Ectodermal cell (in vitro differentiated cells): ENCODE measurements at regions not wholly inside any gene's neighbourhood (a gene's known extent, or its start where the extent isn't known, plus 50 kb on each side); places are given as distances from the start of the nearest gene placed in this dataset.
A peak's percentile ranks its signal among the peaks of the same experiment; 100 is the strongest.
"Not testable (repeated sequence)": the region's sequence is repeated elsewhere in the genome, so short reads cannot be mapped to it uniquely, and the experiment has no call there.

Experiments
- H3K27ac ChIP-seq: 2 replicates; pipeline ENCODE4 v1.7.0; 2013; ENCODE audit warnings: mild to moderate bottlenecking, low read depth, low read length; ENCODE audit not compliant: insufficient read depth, poor library complexity, severe bottlenecking
- H3K27me3 ChIP-seq: 2 replicates; pipeline ENCODE4 v1.7.0; 2013; ENCODE audit warnings: mild to moderate bottlenecking, low read length; ENCODE audit not compliant: insufficient read depth, control insufficient read depth, poor library complexity, severe bottlenecking
- H3K36me3 ChIP-seq: one replicate; pipeline ENCODE4 v1.7.0; 2013; ENCODE audit warnings: low read length; ENCODE audit not compliant: control insufficient read depth, insufficient read depth
- H3K4me1 ChIP-seq: one replicate; pipeline ENCODE4 v1.7.0; 2013; ENCODE audit warnings: low read length; ENCODE audit not compliant: control insufficient read depth, insufficient read depth
- H3K4me3 ChIP-seq: 2 replicates; pipeline ENCODE4 v1.7.0; 2013; ENCODE audit warnings: low read depth, low read length, control low read depth; ENCODE audit not compliant: insufficient read depth
- H3K9me3 ChIP-seq: 2 replicates; pipeline ENCODE4 v1.7.0; 2013; ENCODE audit warnings: mild to moderate bottlenecking, low read length, moderate library complexity; ENCODE audit not compliant: control insufficient read depth
- WGBS, 2 experiments: methylation state at CpG; one replicate each; pipeline ENCODE4 v1.1.7; 2013; ENCODE audit warnings: missing lambda C conversion rate in 2 of 2; 5-methylcytosine and 5-hydroxymethylcytosine counted together

DNA sequence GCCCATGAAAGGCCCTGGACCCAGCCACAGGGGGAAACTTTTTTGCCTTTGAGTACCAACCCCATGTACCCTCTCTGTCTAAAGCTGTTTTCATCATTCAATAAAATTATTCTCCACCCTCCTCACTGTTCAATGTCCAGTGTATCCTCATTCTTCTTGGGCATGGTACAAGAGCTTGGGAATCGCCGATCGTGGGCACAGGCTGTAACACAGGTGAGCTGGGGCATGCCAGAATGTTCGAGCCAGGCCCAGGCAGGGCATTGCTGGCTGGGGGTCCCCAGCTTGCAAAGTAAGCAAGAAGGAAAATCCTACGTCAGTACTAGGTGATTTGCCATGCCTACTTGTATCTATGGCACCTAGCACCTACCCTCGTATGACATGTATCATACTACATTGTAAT is 162.1 kb upstream of the NOL4 start:
- Histone ChIP-seq H3K4me1 (no peaks in the 10 kb centered on the region), H3K27me3 (no peaks in the 10 kb centered on the region), H3K4me3 (no peak overlapping the region), H3K36me3 (no peaks in the 10 kb centered on the region), H3K9me3 (no peaks in the 10 kb centered on the region), H3K27ac (no peak overlapping the region)
- 98 to 99% methylated on average over 6 of the region's 6 CpGs for WGBS, 2 experiments

DNA sequence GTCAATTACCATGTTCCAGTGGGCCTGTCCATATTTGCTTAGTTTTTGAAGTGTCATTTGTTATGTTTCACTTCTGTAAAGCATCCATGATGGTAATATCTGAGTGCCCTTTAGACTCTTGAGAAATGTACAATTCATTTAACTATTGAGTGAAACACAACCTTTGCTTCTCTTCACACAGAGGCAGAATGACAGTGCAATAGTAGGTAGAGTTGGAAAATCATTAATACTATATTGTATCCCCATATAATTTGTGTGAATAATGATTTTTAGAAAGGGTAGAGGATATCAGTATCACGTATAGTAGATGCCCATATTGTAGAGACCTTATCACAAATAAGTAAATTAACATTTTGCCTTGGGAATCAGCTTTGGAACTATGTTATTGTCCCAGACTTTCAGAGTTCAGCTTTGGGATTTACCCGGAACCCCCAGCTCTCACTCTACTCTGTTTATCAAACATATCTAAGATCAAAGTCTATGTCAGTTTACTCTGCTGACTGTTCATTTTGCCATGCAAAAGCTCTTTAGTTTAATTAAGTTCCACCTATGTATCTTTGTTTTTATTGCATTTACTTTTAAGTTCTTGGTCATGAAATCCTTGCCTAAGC is 172.7 kb upstream of the NOL4 start:
- Histone ChIP-seq H3K27me3 (no peaks in the 10 kb centered on the region), H3K27ac (no peak overlapping the region), H3K9me3 (no peaks in the 10 kb centered on the region), H3K4me3 (no peak overlapping the region), H3K36me3 (no peaks in the 10 kb centered on the region), H3K4me1 (no peaks in the 10 kb centered on the region)
- WGBS, 2 experiments = 98 to 100% methylated on average over 1 to 2 of the region's 2 CpGs

GRCh38 chr18:34399892-34400291 is 175.2 kb upstream of the NOL4 start:
- 92 to 94% methylated on average over 3 of the region's 3 CpGs for WGBS, 2 experiments
- H3K36me3 ChIP-seq = no peaks in the 10 kb centered on the region
- H3K27me3 ChIP-seq = no peaks in the 10 kb centered on the region
- no peaks in the 10 kb centered on the region for H3K9me3 ChIP-seq
- no peak overlapping the region for H3K4me3 ChIP-seq
- H3K4me1 ChIP-seq = no peaks in the 10 kb centered on the region
- H3K27ac ChIP-seq = no peak overlapping the region

GRCh38 chr18:34400834-34401233 is 176.1 kb upstream of the NOL4 start:
- Histone ChIP-seq H3K27me3 (no peaks in the 10 kb centered on the region), H3K27ac (no peak overlapping the region), H3K4me3 (no peak overlapping the region), H3K4me1 (no peaks in the 10 kb centered on the region), H3K36me3 (no peaks in the 10 kb centered on the region), H3K9me3 (no peaks in the 10 kb centered on the region)
- 100% methylated on average over 1 of the region's 1 CpG; no CpG with 5 or more reads in 1 of the 2 experiments for WGBS, 2 experiments

DNA sequence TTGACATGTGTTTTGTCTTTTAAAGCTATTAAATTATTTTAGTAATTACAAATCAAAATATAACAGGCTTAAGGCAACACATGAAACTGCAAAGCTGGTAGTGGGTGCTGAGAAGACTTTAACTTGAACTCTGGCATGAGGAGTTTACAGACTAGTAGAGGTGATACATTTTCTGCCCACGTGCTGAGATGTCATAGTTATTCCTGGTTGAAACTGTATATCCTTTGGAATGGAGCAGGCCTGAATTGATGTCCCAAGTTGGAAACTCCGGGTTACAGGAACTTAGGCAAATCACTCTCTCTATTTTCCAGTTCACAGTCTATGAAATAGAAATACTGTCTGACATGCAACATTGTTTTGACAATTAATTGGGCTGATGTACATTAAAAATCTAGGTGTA is 177.1 kb upstream of the NOL4 start:
- WGBS, 2 experiments = 85 to 92% methylated on average over 2 of the region's 2 CpGs
- Histone ChIP-seq H3K27me3 (no peaks in the 10 kb centered on the region), H3K4me3 (no peak overlapping the region), H3K36me3 (no peaks in the 10 kb centered on the region), H3K4me1 (no peaks in the 10 kb centered on the region), H3K27ac (no peak overlapping the region), H3K9me3 (no peaks in the 10 kb centered on the region)

DNA sequence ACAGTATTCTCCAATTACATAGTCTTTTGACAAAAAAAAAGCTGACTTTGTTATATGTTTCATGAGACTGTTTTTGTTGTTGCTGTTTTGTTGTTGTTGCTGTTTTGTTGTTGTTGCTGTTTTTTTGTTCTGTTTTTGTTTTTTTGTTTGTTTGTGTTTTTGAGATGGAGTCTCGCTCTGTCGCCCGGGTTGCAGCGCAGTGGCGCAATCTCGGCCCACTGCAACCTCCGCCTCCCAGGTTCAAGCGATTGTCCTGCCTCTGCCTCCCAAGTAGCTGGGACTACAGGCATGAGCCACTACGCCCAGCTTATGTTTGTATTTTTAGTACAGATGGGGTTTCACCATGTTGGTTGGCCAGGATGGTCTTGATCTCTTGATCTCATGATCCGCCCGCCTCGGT is 182.8 kb upstream of the NOL4 start:
- not testable (repeated sequence) for H3K36me3 ChIP-seq, H3K4me1 ChIP-seq, H3K27me3 ChIP-seq, H3K27ac ChIP-seq, H3K4me3 ChIP-seq, H3K9me3 ChIP-seq
- WGBS, 2 experiments = 94 to 96% methylated on average over 12 of the region's 12 CpGs

GRCh38 chr18:34411952-34412351 is 187.2 kb upstream of the NOL4 start:
- no peaks in the 10 kb centered on the region for H3K36me3 ChIP-seq
- no peak overlapping the region for H3K27ac ChIP-seq
- no peaks in the 10 kb centered on the region for H3K4me1 ChIP-seq
- no peaks in the 10 kb centered on the region for H3K27me3 ChIP-seq
- 88 to 100% methylated on average over 1 of the region's 1 CpG for WGBS, 2 experiments
- H3K9me3 ChIP-seq = no peaks in the 10 kb centered on the region
- no peak overlapping the region for H3K4me3 ChIP-seq

DNA sequence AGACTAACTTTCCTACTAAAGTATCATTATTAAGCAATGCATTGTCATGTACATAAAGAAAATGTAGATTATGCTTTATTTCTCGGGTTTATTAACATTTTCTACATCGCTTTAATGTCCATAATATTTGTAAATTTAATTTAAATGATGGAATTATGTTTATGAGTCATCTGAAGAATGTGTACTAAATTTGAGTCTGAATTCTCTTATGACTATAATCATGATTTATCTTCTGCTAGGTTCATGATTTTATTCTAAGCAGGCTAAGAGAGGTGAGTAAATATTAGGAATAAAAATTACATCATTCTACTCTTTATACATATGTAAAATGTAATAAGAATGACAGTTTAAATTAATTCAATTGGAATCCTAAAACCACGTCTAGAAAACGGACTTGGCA is 206.3 kb upstream of the NOL4 start:
- Histone ChIP-seq H3K4me1 (no peaks in the 10 kb centered on the region), H3K4me3 (no peak overlapping the region), H3K27ac (no peak overlapping the region), H3K9me3 (no peaks in the 10 kb centered on the region), H3K36me3 (no peaks in the 10 kb centered on the region), H3K27me3 (no peaks in the 10 kb centered on the region)
- 95 to 96% methylated on average over 2 of the region's 4 CpGs for WGBS, 2 experiments

- 95 to 100% methylated on average over 2 of the region's 2 CpGs for WGBS, 2 experiments
- H3K27me3 ChIP-seq = no peaks in the 10 kb centered on the region
Observed at GRCh38 chr18:34444622-34445021, 219.9 kb upstream of the NOL4 start.

GRCh38 chr18:34448662-34449061 is 223.9 kb upstream of the NOL4 start:
- Histone ChIP-seq H3K27me3 (no peaks in the 10 kb centered on the region), H3K9me3 (no peaks in the 10 kb centered on the region), H3K4me3 (no peak overlapping the region), H3K27ac (no peak overlapping the region), H3K4me1 (no peaks in the 10 kb centered on the region), H3K36me3 (no peaks in the 10 kb centered on the region)

More at GRCh38 chr18:34444622-34445021, 219.9 kb upstream of the NOL4 start:
- no peak overlapping the region for H3K4me3 ChIP-seq
- no peaks in the 10 kb centered on the region for H3K36me3 ChIP-seq
- H3K9me3 ChIP-seq = no peaks in the 10 kb centered on the region
- H3K4me1 ChIP-seq = no peaks in the 10 kb centered on the region
- no peak overlapping the region for H3K27ac ChIP-seq

- WGBS, 2 experiments = 78 to 83% methylated on average over 3 of the region's 3 CpGs
- Histone ChIP-seq H3K27ac (peak overlapping the region; percentile 26), H3K27me3 (no peaks in the 10 kb centered on the region), H3K36me3 (no peaks in the 10 kb centered on the region), H3K9me3 (no peaks in the 10 kb centered on the region), H3K4me1 (no peaks in the 10 kb centered on the region), H3K4me3 (no peak overlapping the region)
Observed at GRCh38 chr18:34457761-34458160, 233.0 kb upstream of the NOL4 start.
